ENCODE measurements at regions not wholly inside any gene's neighbourhood (a gene's known extent, or its start where the extent isn't known, plus 50 kb on each side); places are given as distances from the start of the nearest gene placed in this dataset.

DNA sequence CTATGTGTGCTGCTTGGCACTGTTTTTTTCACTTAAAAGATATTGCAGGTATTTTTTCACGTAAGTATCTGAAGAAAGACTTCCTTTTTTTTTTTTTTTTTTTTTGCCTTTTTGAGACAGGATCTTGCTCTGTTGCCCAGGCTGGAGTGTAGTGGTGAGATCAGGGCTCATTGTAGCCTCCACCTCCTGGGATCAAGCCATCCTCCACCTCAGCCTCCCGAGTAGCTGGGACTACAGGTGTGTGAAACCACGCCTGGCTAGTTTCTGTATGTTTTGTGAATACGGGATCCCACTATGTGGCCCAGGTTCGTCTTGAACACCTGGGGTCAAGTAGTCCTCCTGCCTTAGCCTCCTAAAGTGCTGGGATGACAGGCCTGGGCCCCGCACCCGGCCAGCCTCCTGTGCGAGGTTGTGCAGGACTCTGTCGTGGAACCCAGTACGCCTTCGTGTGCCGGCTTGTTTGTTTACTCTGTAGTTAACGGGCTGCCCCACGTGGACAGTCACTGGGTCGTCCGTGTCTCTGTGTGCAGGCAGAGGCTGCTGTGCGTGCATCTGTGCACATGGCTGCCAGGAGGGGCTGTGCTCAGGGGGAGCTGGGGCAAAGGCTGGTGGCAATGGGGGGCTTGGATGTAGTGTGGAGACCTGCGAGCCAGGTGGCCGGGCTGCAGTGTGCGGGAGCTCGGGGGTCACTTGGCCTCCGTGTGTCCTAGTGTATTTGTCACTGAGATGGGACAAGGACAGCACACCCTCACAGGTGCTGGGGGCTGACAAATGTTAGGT, 179.5 kb downstream of the ADRA2C start:
- TF ChIP-seq, protein P1, sequence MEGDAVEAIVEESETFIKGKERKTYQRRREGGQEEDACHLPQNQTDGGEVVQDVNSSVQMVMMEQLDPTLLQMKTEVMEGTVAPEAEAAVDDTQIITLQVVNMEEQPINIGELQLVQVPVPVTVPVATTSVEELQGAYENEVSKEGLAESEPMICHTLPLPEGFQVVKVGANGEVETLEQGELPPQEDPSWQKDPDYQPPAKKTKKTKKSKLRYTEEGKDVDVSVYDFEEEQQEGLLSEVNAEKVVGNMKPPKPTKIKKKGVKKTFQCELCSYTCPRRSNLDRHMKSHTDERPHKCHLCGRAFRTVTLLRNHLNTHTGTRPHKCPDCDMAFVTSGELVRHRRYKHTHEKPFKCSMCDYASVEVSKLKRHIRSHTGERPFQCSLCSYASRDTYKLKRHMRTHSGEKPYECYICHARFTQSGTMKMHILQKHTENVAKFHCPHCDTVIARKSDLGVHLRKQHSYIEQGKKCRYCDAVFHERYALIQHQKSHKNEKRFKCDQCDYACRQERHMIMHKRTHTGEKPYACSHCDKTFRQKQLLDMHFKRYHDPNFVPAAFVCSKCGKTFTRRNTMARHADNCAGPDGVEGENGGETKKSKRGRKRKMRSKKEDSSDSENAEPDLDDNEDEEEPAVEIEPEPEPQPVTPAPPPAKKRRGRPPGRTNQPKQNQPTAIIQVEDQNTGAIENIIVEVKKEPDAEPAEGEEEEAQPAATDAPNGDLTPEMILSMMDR (IDR thresholded peaks at IDR 0.05), result no peak
- TF ChIP-seq POLR2A (IDR thresholded peaks at IDR 0.05) (no peak), POLR2AphosphoS5 (IDR thresholded peaks at IDR 0.05) (no peak)
